CD4-positive, alpha-beta T cell treated with Interleukin-2 at 100 ng/mL for 4 hours (primary cell): ENCODE measurements at regions not wholly inside any gene's neighbourhood (a gene's known extent, or its start where the extent isn't known, plus 50 kb on each side); places are given as distances from the start of the nearest gene placed in this dataset.
"Not testable (repeated sequence)": the region's sequence is repeated elsewhere in the genome, so short reads cannot be mapped to it uniquely, and the experiment has no call there.

Source experiments
- DNase-seq: peaks from one replicate; pipeline ENCODE4 v3.0.0-alpha.2; 2020; ENCODE audit warnings: low spot score

DNA sequence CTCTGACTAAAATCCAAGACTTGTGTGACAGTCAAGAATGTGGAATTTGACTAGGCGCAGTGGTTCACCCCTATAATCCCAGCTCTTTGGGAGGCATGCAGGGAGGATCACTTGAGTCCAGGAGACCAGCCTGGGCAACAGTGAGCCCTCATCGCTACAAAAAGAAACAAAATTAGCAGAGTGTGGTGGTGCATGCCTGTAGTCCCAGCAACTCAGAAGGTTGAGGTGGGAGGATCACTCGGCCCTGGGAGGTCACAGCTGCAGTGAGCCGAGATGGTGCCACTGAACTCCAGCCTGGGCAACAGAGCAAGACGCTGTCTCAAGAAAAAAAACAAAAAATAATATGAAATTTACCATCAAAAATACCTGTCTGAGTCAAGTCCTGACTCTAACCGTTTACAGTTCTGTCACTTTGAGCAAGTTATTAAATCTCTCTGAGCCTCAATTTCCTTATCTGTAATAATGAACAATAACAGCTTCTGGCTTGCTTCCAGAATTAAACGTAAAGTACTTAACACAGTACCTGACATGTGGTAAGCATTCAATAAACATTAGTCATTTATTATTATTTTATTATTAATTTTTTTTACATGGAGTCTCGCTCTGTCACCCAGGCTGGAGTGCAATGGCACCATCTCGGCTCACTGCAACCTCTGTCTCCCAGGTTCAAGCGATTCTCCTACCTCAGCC is 204.6 kb upstream of the TSC22D1 start:
- no peak for DNase-seq

DNA sequence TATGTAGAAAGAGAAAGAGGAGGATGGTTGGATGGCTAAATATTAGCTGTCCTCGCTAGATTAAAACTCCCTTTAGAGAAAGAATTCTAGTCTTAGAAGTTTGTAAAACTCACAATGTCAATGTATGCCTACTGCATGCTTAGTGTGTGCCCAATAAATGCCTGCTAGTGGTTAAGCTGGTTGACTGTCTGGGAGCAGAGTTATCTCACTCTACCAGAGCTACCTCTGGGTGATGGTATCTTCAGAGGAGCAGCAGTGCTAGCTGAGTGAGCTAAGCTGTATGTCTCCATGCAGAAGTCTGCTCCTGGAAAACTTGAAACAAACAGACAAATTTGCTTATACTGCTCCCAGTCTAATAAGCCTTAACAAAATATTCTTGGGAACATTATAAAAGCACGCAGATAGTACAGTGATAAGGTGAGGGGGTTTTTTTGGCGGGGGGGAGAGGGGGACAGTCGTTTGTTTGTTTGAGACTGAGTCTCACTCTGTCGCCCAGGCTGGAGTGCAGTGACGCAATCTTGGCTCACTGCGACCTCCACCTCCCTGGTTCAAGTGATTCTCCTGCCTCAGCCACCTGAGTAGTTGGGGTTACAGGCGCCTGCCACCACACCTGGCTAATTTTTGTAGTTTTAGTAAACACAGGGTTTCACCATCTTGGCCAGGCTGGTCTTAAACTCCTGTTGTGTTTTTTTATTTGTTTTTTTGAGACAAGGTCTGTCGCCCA is 202.8 kb upstream of the TSC22D1 start:
- DNase-seq, result no peak

DNA sequence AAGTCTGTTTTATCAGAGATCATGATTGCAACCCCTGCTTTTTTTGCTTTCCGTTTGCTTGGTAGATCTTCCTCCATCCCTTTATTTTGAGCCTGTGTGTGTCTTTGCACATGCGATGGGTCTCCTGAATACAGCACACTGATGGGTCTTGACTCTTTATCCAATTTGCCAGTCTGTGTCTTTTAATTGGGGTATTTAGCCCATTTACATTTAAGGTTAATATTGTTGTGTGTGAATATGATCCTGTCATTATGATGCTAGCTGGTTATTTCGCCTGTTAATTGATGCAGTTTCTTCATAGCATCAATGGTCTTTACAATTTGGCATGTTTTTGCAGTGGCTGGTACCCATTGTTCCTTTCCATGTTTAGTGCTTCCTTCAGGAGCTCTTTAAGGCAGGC is 199.2 kb upstream of the TSC22D1 start:
- DNase-seq, result not testable (repeated sequence)

DNA sequence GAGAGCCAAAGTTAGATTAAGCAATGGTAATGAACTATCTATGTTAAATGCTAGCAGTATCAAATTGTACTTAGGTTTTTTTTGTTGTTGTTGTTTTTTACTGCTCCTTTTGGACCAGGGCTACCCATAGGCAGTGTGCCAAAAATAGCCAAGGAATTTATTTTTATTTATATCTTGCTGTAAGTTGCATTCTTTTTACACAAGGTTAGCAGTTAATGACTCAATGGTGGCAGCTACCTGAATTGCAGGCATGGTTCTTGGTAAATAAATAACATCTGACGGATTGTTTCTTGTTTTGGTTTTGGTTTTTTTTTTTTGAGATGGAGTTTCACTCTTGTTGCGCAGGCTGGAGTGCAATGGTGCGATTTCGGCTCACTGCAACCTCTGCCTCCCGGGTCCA is 194.8 kb upstream of the TSC22D1 start:
- DNase-seq, result no peak

DNA sequence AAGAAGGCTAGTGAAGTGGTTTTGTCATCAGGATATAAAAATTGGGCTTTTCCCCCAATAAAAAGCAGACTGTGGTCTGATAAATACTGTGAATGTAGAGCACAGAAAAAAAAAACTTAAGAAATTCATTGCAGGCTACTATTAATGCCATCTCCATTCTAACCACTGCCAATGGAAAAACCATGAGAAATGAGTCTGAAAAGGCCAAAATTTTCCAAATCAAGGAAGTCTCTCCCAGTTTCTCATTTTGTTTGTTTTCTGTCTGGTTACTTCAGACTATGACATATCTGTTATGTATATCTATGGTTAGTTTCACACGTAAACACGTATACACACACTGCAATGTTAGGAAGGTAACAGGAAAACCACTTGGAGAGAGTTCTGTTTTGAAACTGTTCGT is 193.6 kb upstream of the TSC22D1 start:
- DNase-seq, result no peak

DNA sequence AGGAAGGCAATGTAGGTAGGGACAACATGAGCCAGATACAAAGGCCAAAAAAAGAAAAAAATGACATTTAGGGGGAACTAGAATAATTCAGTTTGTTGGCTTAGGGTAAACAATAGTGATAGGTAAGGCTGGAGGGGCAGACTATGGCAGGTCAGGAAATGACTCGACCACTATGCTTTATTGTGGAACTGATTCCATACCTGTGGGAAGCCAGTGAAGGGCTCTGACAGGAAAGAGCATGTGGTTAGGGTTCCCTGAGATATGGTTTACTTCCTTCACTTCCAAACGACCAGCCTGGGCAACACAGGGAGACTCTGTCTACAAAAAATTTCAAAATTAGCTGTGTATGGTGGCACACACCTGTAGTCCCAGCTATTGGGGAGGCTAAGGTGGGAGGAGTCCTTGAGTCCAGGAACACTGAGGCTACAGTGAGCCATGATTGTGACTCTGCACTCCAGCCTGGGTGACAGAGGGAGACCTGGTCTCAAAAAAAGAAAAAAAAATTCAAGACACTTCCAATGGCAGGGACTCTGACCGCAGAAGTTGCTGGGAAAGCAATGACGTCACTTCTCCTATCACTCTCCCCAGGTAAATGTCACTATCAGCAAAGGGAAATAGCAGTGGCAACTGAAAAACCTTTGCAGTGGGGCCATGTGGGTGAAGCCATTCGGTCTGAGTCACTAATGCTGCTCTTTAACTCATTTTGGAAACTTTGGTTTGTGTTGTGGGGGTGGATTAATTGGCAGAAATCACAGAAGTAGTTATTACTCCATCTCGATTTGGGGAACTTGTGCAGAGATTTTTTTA is 192.8 kb upstream of the TSC22D1 start:
- no peak for DNase-seq

DNA sequence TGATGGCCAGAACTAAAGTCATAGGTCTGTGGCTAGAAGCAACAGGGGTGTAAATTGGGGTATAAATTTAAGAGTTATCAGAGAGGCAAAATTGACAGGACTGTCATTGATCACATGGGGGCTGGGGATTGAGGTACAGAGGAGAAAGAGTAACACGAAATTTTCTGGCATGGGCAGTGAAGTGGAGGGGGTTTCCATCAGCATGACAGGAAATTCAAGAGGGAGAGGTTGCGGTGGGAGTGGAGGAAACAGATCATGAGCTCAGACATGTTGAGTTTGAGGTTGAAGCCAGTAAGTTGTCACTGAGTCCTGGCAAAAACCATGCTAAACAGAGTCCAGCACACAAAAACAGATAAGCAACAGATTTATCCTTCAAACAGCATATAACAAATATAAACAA is 192.1 kb upstream of the TSC22D1 start:
- DNase-seq, result peak; percentile 1

DNA sequence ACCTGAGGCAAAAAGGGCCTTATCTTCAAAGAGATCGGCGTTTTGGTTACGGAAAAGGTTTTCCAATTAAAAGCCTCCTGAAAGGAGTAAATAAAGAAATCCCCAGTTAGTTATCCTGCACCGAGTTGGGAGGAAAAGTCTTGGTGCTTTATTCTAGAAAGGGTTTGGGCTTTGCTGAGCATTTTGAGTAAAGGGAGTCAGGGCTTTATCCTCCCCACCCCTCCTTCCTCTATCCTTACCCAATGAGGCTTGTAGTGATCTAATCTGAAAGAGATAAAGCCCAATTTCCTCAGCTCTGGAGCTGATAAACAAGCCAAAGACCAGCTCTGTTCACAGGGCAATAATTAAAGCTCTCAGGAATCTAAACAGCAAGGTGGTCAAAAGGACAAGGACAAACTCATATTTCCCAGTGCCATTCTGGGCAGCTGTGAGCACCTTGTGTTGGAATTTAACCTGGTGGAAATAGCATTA is 188.9 kb upstream of the TSC22D1 start:
- no peak for DNase-seq

DNA sequence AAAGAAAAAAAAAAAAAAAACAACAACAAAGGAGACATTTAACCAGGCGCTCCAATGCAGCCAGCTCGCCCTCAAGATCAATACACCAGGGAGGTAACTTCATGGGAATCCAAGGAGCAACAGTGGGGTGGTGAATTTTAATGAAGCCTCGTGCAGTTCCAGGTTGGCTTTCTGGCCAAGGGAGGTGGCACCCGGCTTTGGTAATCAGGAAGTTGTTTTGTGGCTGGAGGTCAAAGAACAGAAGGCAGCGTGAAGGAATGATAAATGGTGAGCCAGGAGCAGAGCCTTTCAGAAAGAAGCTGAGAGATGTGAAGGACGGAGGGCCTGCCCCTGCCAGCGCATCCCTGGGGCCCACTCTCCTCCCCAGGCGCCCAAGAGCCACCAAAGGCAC is 188.2 kb upstream of the TSC22D1 start:
- DNase-seq, result no peak

DNA sequence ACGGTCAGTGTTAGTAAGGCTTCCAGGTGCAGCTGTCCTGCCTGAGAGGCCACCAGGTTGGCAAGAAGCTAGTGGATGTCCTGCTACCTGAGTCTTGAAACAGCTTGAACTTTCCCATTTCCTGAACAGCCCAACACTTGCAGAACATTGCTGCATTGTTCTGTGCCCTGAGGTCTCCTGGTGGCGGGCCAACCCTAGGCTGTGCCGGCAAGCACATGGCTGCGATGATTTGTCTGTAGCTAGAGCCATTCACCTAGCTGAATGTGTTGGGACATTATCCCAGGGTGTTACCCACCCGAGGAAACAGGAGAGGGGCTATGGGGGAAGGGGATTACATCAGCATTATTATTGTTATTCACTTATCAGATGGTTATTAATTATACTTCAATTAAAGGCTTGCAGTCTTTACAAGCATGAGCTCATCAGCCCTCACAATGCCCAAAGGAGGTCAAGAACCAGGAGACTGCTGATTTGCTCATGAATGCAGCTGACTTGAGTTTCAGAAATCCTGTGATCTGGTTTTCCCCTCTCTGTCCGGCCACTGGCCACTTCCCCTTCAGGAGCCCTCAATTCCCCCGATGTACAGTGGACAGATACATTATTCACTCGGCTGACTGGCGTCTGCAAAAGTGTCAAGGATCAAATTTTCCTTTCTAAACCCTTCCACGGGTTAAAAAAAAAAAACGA is 187.6 kb upstream of the TSC22D1 start:
- DNase-seq, result no peak

DNA sequence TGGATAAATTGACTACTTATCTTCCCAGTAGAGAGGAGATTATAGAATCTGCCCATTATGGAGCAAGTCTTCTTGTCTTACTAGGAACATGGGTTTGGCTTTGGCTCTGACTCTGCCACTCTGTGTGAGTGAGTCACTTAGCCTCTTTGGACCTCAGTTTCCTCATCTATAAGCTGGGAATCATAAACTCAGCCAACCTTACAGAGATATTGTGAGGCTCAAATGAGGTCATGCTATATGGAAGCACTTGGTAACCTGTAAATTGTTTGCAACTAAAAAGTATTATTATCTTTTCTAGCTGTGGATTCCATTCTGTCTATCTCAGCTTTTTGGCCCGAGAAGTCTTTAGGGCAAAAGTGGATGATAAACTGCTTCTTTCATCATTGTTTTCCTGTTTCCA is 186.8 kb upstream of the TSC22D1 start:
- no peak for DNase-seq

DNA sequence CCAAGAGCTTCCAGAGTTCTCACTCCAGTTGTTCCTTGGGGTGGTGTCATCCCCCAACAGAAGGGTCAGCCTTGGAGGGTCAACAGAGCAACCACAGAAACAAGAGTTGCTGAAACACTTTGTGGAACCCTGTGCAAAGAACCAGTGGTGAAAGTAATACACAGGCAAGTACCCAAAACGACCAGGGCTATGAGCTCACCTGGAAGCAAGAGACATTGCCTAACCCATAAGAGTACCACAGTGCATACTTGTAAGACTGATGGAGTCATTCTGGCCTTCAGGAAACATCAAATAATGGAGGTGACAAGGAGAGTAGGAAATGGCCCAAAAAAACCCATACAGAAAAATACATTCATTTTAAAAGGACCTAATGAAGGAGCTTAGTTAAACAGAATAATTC is 184.3 kb upstream of the TSC22D1 start:
- DNase-seq, result no peak

DNA sequence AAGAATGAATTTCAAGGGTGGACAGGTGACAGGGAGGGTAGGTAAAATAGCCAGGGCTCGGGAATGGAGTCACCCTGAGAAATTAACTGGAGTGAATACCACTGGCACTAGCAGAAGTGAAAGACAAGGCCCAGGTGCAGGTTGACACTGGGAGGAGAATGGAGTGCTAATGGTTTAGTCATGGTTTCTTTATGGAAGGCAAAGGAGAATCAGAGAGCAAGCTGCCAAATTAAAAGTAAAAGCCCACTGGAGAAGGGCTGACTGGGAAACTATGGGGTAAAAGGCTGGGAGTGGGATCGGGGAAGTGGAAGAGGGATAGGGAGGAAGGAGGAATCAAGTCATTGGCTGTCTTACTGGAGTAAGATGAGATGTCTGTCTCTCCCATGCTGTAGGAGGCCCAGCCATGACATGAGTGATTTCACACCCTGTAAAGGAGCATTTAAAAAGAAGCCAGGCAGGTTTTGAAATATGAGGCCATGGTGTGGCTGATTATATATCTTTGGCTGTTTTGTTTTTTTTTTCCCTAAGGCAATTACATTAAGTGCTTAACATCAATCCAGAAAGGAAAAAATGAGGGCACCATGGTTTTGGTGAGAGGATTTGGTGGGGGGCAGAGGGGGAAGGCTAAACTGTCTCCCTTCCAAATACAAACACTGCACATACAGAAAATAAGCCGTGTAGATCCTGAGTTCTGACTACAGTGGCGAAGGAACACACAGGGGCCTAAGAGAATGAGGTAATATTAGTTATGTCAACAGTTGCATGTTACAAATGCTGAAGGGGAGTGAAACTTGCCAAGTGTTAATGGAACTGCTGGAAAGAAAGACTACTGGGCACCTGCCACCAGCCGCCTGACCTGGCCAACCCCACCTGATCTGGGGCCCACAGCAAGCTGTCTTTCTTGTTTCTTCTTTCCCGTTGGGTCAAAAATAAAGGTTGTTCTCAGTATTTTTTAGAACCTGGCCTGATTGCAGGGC is 183.5 kb upstream of the TSC22D1 start:
- no peak for DNase-seq

DNA sequence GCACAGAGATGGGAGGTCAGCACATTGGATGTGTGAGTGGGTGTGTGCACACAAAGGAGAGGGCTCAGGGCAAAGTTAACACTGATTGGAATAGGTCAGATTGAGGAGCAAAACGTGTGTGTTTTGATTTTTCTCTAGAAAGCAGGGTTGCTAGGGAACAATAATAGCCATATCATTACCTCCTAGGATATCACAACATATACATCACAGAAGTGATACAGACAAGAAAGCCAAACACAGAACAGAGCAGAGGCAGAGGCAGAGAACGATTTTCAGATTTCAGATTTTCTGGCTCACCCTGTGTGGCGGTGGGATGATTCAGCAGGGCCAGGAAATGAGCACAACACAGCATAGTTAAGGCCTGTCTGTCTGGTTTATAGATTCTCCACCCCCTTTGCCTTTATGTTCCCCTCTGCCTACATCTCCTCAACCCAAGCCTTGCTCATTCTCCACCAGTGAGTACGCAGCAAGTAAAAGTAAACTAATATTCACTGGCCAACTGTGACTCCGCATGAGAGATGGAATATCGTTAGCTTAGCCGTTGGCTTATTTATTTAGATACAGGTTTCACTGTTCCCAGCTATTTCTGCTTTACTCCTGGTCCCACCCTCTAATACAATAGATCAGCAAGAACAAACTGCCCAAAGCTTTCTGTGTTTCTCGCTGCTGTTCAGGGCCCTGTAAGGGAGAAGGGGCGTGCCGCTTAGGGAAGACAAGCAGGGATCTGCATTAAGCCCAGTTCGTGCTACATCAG is 182.7 kb upstream of the TSC22D1 start:
- no peak for DNase-seq

DNA sequence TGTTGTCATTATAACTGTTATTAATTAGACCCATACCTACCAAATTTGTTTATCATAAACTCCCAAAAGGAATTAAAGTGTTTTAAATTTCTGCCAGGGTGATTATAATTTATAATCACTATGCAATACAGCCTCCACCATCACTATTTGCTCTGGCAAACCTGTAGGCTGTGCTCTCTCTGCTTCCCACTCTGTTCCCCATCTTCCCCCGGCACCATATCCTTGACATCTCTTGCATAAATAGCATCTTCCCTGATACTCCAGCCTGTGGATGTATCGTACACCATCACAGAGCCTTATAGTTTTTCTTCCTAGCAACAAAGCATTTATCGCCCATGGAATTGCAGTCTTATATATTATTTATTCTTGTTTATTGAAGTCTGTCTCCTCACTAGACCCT is 181.5 kb upstream of the TSC22D1 start:
- no peak for DNase-seq

DNA sequence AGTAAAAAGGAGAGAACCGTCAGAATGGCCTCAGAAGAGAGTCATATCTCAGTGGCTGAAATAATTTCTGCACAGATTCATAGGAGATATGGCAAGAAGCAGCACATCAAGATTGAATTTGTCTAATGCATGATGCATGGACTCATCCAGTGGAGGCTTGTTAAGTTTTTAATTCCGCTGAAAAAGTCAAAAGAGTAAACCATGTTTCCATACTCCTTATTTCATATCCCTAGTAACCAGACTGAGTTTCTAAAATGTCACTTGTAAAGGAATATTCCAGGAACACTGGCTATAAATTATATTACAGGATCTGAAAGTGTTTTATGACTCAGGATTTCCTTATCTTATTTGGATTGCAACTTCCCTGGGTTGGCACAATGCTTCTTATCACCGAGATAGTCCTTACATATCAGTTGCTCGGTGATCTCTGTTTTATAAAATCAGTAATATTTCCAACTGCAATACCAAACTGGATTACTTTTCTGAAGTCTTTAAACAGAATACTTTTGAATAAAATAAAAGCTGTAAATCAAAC is 180.2 kb upstream of the TSC22D1 start:
- no peak for DNase-seq

DNA sequence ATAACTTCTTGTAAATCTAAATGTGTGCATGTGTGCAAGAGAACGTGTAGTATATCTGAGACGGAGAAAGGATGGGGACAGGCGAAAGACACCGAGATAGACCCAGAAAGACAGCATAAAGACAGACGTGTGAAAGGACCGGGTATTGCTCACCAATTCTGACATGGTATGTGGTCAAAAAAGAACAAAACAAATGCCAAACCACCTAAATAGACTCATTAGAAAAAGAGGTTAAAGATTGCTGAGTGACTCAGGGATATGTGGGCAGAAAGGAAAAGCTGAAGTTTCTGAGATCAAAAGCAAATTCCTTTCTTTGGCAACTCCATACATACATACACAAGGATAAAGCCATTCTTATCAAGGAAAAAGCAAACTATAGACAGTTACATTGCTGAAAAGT is 179.7 kb upstream of the TSC22D1 start:
- DNase-seq, result no peak

DNA sequence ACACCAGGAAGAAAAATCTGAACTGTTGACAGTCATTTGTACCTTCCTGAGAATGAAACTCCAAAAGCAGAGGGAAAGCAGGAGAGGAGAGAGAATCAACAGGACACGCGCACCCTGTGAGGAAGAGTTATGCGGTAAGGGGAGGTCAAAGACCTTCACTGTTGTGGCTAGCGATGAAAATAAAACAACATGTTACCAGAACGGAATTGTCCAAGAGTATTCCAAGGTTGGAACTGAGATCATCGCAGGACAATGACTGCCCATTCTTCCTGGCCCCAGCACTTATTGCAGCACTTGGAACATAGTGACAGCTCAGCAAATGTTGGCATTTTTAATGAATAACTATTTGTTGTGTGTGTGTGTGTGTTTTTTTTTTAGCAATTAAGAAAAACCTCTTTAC is 176.0 kb upstream of the TSC22D1 start:
- DNase-seq, result no peak

DNA sequence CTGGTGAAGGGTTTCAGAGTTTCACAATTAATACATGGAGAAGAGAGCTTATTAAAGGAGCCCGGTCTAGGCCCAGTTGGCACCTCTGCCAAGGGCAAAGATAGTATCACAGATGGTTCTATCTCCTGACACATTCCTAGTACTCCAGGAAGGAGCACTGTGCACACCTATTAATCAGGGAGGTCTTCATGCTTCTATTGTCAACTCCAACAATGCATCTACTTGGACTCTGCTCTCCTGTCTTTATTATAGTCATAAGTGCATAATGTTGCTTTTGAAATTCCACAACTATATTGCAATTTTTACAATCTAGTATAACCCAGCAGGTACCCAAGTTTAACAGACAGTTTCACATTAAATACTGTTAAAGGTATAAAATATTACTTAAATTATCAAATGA is 174.5 kb upstream of the TSC22D1 start:
- DNase-seq, result no peak

DNA sequence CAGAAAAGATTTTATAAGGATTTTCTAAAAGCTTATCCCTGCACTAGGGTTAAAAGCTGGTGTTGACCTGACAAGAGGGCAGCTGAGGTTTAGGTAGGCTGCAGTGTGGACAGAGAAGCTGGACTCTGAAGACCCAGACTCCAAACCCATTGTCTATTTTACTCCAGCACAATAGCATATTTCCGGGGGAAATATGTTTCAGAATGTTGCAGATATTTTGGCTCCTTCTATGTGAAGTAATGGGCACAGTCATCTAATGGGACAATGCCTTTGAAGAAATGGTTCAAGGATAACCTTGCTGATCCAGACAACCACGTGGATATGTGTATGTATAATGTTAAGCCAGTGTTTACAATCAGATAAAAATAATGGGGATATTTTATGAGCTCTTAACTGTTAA is 173.8 kb upstream of the TSC22D1 start:
- no peak for DNase-seq
